ENCODE measurements at regions not wholly inside any gene's neighbourhood (a gene's known extent, or its start where the extent isn't known, plus 50 kb on each side); places are given as distances from the start of the nearest gene placed in this dataset.

GRCh38 chr2:226399006-226399405 is 400.6 kb downstream of the IRS1 start:
- H3K27ac ChIP-seq (ENCODE audit: low read depth, low read length): no peak overlapping the region
- 58 to 94% (median 71%) methylated on average over 1 of the region's 1 CpG for WGBS, 3 donors

DNA sequence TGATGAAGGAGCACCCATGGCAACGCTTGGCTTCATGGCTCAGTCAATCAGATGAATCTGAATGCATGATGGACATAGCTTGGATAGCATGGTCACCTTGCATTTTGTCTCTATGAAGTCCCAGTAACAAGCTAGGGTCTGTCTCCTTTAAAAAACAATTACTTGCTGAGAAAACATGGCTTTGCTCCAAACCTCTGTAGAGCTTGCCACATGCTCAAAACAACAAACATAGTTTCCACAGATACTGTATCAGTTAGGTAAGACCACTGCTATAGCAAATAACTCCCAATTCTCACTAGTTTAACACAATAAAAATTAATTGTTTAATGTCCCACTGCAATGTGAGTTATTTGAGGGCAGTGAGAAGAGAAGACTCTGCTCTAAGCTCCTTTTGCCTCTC is 401.0 kb downstream of the IRS1 start:
- H3K27ac ChIP-seq (ENCODE audit: low read depth, low read length): no peak overlapping the region
- 90 to 96% (median 95%) methylated on average over 1 of the region's 1 CpG for WGBS, 3 donors

DNA sequence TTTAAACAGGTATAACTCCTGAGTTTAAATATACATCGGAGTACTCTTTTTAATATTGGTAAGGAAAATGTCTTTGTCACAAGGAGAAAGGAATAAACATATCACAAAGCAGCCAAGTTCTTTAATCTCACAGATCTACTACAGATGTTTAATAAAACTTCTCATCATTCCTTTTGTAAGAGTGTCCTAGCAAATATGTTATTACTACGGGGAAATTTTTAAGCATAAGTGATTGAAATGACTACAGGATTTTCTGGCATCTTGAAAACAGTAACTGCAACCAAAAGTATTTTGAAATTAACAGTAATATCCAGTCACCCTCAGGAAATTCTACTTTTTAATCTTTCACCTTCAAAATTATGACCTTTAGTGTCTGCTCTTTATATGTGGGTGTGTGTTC is 403.1 kb downstream of the IRS1 start:
- 82 to 92% (median 86%) methylated on average over 2 of the region's 2 CpGs for WGBS, 3 donors

GRCh38 chr2:226387499-226387942 is 412.1 kb downstream of the IRS1 start:
- 81 to 92% (median 90%) methylated on average over 4 of the region's 4 CpGs for WGBS, 3 donors
- no peak overlapping the region for H3K27ac ChIP-seq (ENCODE audit: low read depth, low read length)

More for the DNA sequence above, 403.1 kb downstream of the IRS1 start:
- H3K27ac ChIP-seq (ENCODE audit: low read depth, low read length): no peak overlapping the region

DNA sequence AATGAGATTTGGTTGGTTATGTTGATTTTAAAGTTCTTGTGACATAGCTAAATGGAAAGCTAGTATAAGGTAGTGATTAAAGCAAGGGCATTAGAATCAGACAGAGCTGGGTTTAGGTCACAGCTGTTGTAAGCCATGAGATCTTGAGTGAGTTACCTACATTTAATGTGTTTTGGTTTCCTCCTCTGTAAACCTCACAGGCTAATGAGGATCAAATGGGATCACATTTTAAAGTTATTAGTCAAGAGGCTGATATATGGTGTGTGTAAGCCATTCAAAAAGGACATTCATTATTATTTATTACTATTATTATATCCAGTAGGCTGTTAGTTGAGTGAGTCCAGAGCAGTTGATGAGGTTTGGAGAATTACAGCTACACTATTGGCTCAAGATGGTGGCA is 416.2 kb downstream of the IRS1 start:
- no peak overlapping the region for H3K27ac ChIP-seq (ENCODE audit: low read depth, low read length)

- WGBS, 3 donors: 74 to 85% (median 82%) methylated on average over 6 of the region's 6 CpGs
- H3K27ac ChIP-seq (ENCODE audit: low read depth, low read length): no peak overlapping the region
These were observed 418.9 kb downstream of the IRS1 start for GRCh38 chr2:226380679-226381078.

GRCh38 chr2:226378753-226379705 is 420.6 kb downstream of the IRS1 start:
- no peak overlapping the region for H3K27ac ChIP-seq (ENCODE audit: low read depth, low read length)
- 54 to 69% (median 55%) methylated on average over 2 of the region's 2 CpGs for WGBS, 3 donors

DNA sequence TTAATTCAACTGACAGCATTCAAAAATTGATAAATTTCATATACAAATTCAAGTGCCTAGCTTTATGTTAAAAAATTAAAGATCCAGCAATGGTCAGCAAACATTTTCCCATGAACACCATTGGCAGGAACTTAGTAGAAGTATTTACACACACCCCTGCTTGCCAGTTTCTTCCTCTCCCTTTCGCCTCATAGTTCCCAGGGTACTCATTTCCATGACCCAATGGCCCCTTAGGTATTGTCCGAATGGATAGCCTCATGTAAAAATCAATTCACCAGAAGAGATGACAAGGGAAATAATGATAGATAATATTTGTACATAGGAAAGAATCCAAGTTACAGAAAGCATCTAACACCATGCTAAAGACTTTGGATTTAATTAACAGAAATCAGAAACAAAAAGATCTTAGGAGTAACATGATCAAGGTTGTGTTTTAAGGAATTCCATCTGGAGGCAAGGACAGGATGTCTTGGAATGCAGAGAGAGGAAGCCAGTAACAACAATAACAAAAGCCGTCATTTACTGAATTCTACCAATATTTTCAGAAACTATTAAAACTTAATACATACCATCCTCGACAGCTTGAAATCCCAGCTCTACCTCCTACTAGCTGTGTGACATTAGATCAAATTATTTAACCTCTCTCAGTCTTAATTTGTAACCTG is 423.0 kb downstream of the IRS1 start:
- H3K27ac ChIP-seq (ENCODE audit: low read depth, low read length): no peak overlapping the region
- 62 to 71% (median 64%) methylated on average over 4 of the region's 4 CpGs for WGBS, 3 donors

GRCh38 chr2:226366920-226367319 is 432.7 kb downstream of the IRS1 start:
- WGBS, 3 donors: 67 to 80% (median 71%) methylated on average over 7 of the region's 7 CpGs

DNA sequence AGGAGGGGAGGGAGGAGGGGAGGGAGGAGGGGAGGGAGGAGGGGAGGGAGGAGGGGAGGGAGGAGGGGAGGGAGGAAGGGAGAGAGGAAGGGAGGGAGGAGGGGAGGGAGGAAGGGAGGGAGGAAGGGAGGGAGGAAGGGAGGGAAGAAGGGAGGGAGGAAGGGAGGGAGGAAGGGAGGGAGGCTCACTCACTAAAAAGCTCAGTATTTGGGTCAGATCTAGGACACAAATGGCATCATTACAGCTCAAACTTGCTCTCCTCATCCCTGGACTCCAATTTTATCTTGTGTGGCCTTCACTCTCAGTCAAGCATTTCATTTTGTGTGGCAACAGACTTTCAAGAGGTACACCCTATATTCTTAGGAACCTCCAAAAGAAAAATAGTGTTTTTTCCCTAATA is 435.4 kb downstream of the IRS1 start:
- H3K27ac ChIP-seq (ENCODE audit: low read depth, low read length): no peak overlapping the region

More at GRCh38 chr2:226366920-226367319, 432.7 kb downstream of the IRS1 start:
- no peak overlapping the region for H3K27ac ChIP-seq (ENCODE audit: low read depth, low read length)

GRCh38 chr2:226362980-226363379 is 436.6 kb downstream of the IRS1 start:
- H3K27ac ChIP-seq (ENCODE audit: low read depth, low read length): no peak overlapping the region
- 81 to 86% (median 82%) methylated on average over 2 of the region's 2 CpGs for WGBS, 3 donors

GRCh38 chr2:226360658-226361057 is 439.0 kb downstream of the IRS1 start:
- WGBS, 3 donors: 68 to 79% (median 68%) methylated on average over 2 of the region's 2 CpGs
- no peak overlapping the region for H3K27ac ChIP-seq (ENCODE audit: low read depth, low read length)

DNA sequence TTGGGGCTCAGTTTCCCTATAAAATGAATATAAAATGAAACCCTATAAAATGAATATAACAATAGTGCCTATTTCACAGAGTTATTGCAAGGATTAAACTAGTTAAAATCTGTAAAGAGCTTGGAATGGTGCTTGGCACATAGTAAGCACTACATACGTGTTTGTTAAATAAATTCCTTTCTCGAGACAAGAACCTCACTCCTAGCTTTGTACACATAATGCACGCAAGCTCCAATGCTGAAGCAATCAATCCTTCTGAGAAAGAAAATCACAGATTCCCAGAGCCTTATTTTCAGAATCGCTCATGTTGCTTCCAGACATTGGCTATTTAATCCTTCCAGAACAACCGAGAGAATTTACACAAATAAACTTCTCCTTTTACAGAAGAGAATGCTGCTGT is 440.9 kb downstream of the IRS1 start:
- no peak overlapping the region for H3K27ac ChIP-seq (ENCODE audit: low read depth, low read length)

DNA sequence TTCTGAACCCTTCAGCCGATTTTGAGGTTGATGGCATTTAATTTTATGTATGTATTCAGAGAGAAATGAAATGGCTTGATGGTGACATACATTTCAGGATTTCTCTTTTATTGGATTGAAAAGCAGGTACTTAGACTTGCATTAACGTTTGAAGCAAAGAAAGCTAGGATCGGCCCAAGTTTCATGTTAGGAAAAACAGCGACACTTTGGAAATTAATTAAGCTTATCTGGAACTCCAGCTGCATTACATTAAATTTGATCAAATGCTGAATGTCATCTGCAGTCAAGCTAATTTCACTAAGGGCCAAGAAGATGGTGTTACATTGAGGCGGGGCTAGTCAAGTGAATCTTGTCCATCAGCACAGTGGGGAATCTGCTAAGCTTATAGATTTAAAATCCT is 441.8 kb downstream of the IRS1 start:
- WGBS, 3 donors: 86 to 93% (median 87%) methylated on average over 5 of the region's 5 CpGs
- H3K27ac ChIP-seq (ENCODE audit: low read depth, low read length): no peak overlapping the region

More for the DNA sequence above, 440.9 kb downstream of the IRS1 start:
- 66 to 82% (median 80%) methylated on average over 5 of the region's 5 CpGs for WGBS, 3 donors

- H3K27ac ChIP-seq (ENCODE audit: low read depth, low read length): no peak overlapping the region
These were observed 444.0 kb downstream of the IRS1 start for GRCh38 chr2:226355600-226355999.

- H3K27ac ChIP-seq (ENCODE audit: low read depth, low read length): no peak overlapping the region
These were observed 445.2 kb downstream of the IRS1 start for GRCh38 chr2:226354434-226354833.

DNA sequence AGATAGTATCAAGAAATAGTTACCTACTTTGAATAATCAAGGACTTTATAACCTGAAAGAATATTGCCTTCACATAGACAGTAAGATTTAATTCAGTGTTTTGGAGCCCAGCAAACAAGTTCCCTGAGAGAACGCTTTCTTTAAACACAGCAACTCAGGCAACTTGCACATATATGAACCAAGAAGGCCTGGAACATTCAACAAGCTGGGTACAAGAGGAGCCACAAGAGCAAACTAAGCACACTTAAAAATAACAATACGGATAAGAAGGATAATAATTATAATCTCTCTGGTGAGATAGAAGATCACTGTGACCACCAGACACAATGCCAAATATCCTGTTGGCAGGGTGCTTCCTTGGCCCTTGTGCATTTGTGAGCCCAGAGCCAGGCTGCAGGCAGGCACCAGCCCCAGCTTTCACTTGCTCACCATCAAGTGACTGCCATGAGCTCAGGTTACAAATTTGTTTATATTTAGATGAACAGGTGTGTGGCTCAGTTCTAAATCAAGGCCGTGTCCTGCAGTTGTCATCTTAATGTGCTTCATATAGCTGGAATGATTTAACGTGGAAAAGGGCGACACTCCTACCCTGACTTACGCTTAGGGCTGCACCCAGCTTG is 446.6 kb downstream of the IRS1 start:
- 81 to 91% (median 87%) methylated on average over 6 of the region's 6 CpGs for WGBS, 3 donors

DNA sequence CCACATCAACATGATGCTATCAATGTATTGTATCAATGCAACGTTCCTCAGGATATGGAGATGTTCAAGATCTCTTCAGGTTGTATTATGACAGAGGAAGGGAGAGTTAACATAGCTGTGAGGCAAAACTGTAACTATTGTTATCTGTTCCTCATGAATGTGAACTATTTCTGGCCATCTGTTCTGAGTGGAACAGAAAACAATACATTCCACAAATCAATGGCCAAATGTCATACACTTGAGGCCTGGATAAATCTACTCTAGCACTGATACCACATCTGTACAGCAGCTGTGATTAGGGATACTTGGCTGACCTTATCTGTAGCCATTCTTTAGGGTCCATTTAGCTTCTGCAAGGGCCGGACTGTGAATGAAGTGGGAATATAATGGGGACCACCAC is 447.9 kb downstream of the IRS1 start:
- H3K27ac ChIP-seq (ENCODE audit: low read depth, low read length): no peak overlapping the region
- WGBS, 3 donors: 65 to 76% (median 73%) methylated on average over 2 of the region's 2 CpGs

More for the DNA sequence above, 446.6 kb downstream of the IRS1 start:
- H3K27ac ChIP-seq (ENCODE audit: low read depth, low read length): no peak overlapping the region

DNA sequence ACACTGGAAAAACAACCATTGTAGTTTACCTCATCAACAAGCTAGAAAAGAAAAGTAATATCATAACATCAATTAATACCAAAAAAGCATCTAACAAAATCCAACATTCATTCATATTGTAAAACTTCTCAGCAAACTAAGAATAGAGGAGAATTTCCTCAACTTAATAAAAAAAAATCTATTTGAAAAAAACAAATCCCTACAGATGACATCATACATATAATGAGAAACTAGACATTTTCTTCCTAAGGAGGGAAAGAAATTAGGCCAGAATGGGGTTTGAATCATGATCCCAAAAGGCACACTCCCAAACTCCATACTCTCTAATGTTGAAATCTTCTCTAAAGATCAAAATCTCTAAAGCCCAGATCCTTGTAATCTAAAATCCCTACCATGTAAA is 460.0 kb downstream of the IRS1 start:
- no peak overlapping the region for H3K27ac ChIP-seq (ENCODE audit: low read depth, low read length)

Measured in adipose tissue (tissue), 3 donors.